Testis (tissue), 2 donors: ENCODE measurements at regions not wholly inside any gene's neighbourhood (a gene's known extent, or its start where the extent isn't known, plus 50 kb on each side); places are given as distances from the start of the nearest gene placed in this dataset.

Experiments
- POLR2A ChIP-seq: fragments of 450-650 bp; IDR thresholded peaks from one replicate; pipeline ENCODE4 v1.6.1; 2017; ENCODE audit warnings: antibody characterized with exemption, mild to moderate bottlenecking, moderate library complexity
- TF ChIP-seq, protein P1 (sequence below), 3 experiments: fragments of 450-650 bp in 2 of 3; fragments of 200-600 bp in 1 of 3; sonication (generic) in 1 of 3; IDR thresholded peaks; one replicate each; pipeline ENCODE4 v1.5.1; 2016 to 2019; ENCODE audit warnings: antibody characterized with exemption in 3 of 3, mild to moderate bottlenecking in 2 of 3, moderate library complexity in 1 of 3

DNA sequence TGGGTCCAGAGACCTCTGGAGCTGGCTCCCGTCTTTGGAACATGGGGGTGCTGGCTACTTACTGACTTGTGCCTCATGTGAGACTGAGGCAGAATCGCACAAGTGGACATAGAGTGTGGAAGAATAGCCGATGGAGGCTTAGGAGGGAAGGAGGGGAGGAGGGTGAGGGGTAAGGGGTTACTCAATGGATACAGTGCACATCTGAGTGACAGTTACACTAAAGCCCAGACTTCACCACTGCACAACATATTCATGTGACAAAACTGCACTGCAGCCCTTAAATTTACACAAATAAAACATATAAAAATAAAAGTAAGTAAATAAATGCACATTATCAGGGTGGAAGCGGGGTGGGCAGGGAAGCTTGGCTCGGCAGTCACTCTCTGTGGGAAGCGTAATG is 197.7 kb upstream of the RAB4A start:
- TF ChIP-seq, protein P1, sequence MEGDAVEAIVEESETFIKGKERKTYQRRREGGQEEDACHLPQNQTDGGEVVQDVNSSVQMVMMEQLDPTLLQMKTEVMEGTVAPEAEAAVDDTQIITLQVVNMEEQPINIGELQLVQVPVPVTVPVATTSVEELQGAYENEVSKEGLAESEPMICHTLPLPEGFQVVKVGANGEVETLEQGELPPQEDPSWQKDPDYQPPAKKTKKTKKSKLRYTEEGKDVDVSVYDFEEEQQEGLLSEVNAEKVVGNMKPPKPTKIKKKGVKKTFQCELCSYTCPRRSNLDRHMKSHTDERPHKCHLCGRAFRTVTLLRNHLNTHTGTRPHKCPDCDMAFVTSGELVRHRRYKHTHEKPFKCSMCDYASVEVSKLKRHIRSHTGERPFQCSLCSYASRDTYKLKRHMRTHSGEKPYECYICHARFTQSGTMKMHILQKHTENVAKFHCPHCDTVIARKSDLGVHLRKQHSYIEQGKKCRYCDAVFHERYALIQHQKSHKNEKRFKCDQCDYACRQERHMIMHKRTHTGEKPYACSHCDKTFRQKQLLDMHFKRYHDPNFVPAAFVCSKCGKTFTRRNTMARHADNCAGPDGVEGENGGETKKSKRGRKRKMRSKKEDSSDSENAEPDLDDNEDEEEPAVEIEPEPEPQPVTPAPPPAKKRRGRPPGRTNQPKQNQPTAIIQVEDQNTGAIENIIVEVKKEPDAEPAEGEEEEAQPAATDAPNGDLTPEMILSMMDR (IDR thresholded peaks at IDR 0.05) = no peak
- TF ChIP-seq POLR2A = no peak
